IMR-90 (cell line): ENCODE measurements at regions not wholly inside any gene's neighbourhood (a gene's known extent, or its start where the extent isn't known, plus 50 kb on each side); places are given as distances from the start of the nearest gene placed in this dataset.

ENCODE experiments used
- ATAC-seq: fragments of 200-7000 bp; cut with Tn5 transposase; 2 replicates; pipeline ENCODE4 v1.9.1; 2020; ENCODE audit warnings: low read depth, mild to moderate bottlenecking, moderate library complexity
- BruUV-seq: library from RNA; stranded (reverse); fragments of 400-500 nt; replicated peaks from 2 replicates; lab custom pipeline; 2021; lab: Mats Ljungman, UMichigan
- CTCF ChIA-PET: fragments of 300-600 bp; formaldehyde crosslinking; extraction: SDS; loops from one replicate; lab custom pipeline; 2021; ENCODE audit warnings: antibody characterized with exemption; lab: Yijun Ruan, JAX
- POLR2A ChIA-PET: fragments of 300-600 bp; sonication (Branson Sonifier 250); formaldehyde crosslinking; loops from one replicate; lab custom pipeline; 2022; ENCODE audit warnings: antibody characterized with exemption; ENCODE audit not compliant: unreplicated experiment; lab: Charles Lee
- DNase-seq: peaks from one replicate; pipeline ENCODE4 v3.0.0; 2013
- H2AFZ ChIP-seq: replicated peaks from 2 replicates; pipeline ENCODE3; 2013; ENCODE audit warnings: low read length, mild to moderate bottlenecking; ENCODE audit not compliant: poor library complexity
- H2AK5ac ChIP-seq: 2 replicates; pipeline ENCODE4 v1.6.1; 2013; ENCODE audit warnings: low read depth, low read length, inconsistent platforms
- H2AK9ac ChIP-seq: replicated peaks from 2 replicates; pipeline ENCODE3; 2013; ENCODE audit warnings: mild to moderate bottlenecking, low read depth, low read length, moderate library complexity; ENCODE audit not compliant: poor library complexity
- H2BK120ac ChIP-seq: 2 replicates; pipeline ENCODE4 v1.6.1; 2013; ENCODE audit warnings: low read depth, low read length, inconsistent platforms
- H2BK15ac ChIP-seq: 3 replicates; pipeline ENCODE4 v1.6.1; 2013; ENCODE audit warnings: low read depth, low read length, inconsistent platforms
- H2BK20ac ChIP-seq: 2 replicates; pipeline ENCODE4 v1.6.1; 2013; ENCODE audit warnings: low read depth, mild to moderate bottlenecking, inconsistent platforms, low read length, moderate library complexity
- H2BK5ac ChIP-seq: 2 replicates; pipeline ENCODE4 v1.6.1; 2013; ENCODE audit warnings: mild to moderate bottlenecking, low read depth, low read length, inconsistent platforms; ENCODE audit not compliant: poor library complexity, severe bottlenecking
- H3K14ac ChIP-seq: replicated peaks from 2 replicates; pipeline ENCODE4 v1.6.1; 2013; ENCODE audit warnings: low read depth, low read length, inconsistent platforms
- H3K18ac ChIP-seq: 2 replicates; pipeline ENCODE4 v1.6.1; 2013; ENCODE audit warnings: low read depth, low read length, control low read depth
- H3K23ac ChIP-seq: 2 replicates; pipeline ENCODE4 v1.6.1; 2013; ENCODE audit warnings: low read depth, low read length, inconsistent platforms
- H3K27ac ChIP-seq: 2 replicates; pipeline ENCODE4 v1.5.1; 2013; ENCODE audit warnings: mild to moderate bottlenecking, control low read depth, low read length; ENCODE audit not compliant: insufficient read depth
- H3K27me3 ChIP-seq: 2 replicates; pipeline ENCODE4 v1.6.1; 2013; ENCODE audit warnings: low read length; ENCODE audit not compliant: control insufficient read depth, insufficient read depth
- H3K36me3 ChIP-seq: 2 replicates; pipeline ENCODE4 v1.6.1; 2013; ENCODE audit warnings: low read length, mixed read lengths; ENCODE audit not compliant: control insufficient read depth, insufficient read depth
- H3K4ac ChIP-seq: 2 replicates; pipeline ENCODE4 v1.6.1; 2013; ENCODE audit warnings: low read depth, low read length, inconsistent platforms
- H3K4me1 ChIP-seq: 2 replicates; pipeline ENCODE4 v1.6.1; 2013; ENCODE audit warnings: low read length, mixed read lengths; ENCODE audit not compliant: control insufficient read depth, insufficient read depth
- H3K4me2 ChIP-seq: 2 replicates; pipeline ENCODE4 v1.6.1; 2013; ENCODE audit warnings: low read depth, mild to moderate bottlenecking, control low read depth, low read length, moderate library complexity
- H3K4me3 ChIP-seq: 2 replicates; pipeline ENCODE4 v1.5.1; 2013; ENCODE audit warnings: low read depth, mild to moderate bottlenecking, control low read depth, low read length, moderate library complexity; ENCODE audit not compliant: insufficient read depth
- H3K56ac ChIP-seq: 2 replicates; pipeline ENCODE4 v1.6.1; 2013; ENCODE audit warnings: low read length, inconsistent platforms; ENCODE audit not compliant: insufficient read depth; ENCODE audit errors: extremely low read depth
- H3K79me1 ChIP-seq, 2 experiments: 2 replicates each; pipeline ENCODE4 v1.6.1; 2013; ENCODE audit warnings: low read length in 2 of 2, inconsistent platforms in 1 of 2, low read depth in 1 of 2
- H3K9ac ChIP-seq: 2 replicates; pipeline ENCODE4 v1.6.1; 2013; ENCODE audit warnings: low read depth, low read length, control low read depth
- H3K9me1 ChIP-seq: 2 replicates; pipeline ENCODE4 v1.6.1; 2013; ENCODE audit warnings: low read length, inconsistent platforms; ENCODE audit not compliant: insufficient read depth
- H3K9me3 ChIP-seq: 2 replicates; pipeline ENCODE4 v1.6.1; 2013; ENCODE audit warnings: low read length; ENCODE audit not compliant: control insufficient read depth, insufficient read depth
- H4K20me1 ChIP-seq: 2 replicates; pipeline ENCODE4 v1.6.1; 2013; ENCODE audit warnings: low read length, inconsistent platforms; ENCODE audit not compliant: insufficient read depth
- H4K5ac ChIP-seq: 2 replicates; pipeline ENCODE4 v1.6.1; 2013; ENCODE audit warnings: mild to moderate bottlenecking, low read depth, low read length, control low read depth
- H4K8ac ChIP-seq, 2 experiments: 2 replicates each; pipeline ENCODE4 v1.6.1; 2013; ENCODE audit warnings: low read depth in 2 of 2, low read length in 2 of 2, control low read depth in 1 of 2, inconsistent platforms in 1 of 2
- H4K91ac ChIP-seq: 2 replicates; pipeline ENCODE4 v1.6.1; 2013; ENCODE audit warnings: low read depth, low read length, inconsistent platforms; ENCODE audit not compliant: insufficient read depth
- BHLHE40 ChIP-seq: fragments of 150-350 bp; IDR thresholded peaks from 2 replicates; pipeline ENCODE4 v1.6.1; 2016; ENCODE audit warnings: mild to moderate bottlenecking, low read depth, low read length
- CHD1 ChIP-seq: IDR thresholded peaks from 2 replicates; pipeline ENCODE4 v1.6.1; 2012; ENCODE audit warnings: low read depth, low read length, improper control_type of control experiment
- ELK1 ChIP-seq: fragments of 150-350 bp; IDR thresholded peaks from 2 replicates; pipeline ENCODE4 v1.6.1; 2016; ENCODE audit warnings: low read depth, mild to moderate bottlenecking, low read length, moderate library complexity, borderline replicate concordance
- MXI1 ChIP-seq: IDR thresholded peaks from 2 replicates; pipeline ENCODE4 v1.6.1; 2012; ENCODE audit warnings: low read depth, mild to moderate bottlenecking, low read length, moderate library complexity, borderline replicate concordance
- NFE2L2 ChIP-seq: fragments of 150-350 bp; IDR thresholded peaks from 2 replicates; pipeline ENCODE4 v1.6.1; 2016; ENCODE audit warnings: low read depth, mild to moderate bottlenecking, low read length
- POLR2A ChIP-seq: IDR thresholded peaks from 2 replicates; pipeline ENCODE4 v1.6.1; 2012; ENCODE audit warnings: mild to moderate bottlenecking, low read depth, low read length
- SMC3 ChIP-seq: fragments of 150-350 bp; IDR thresholded peaks from 2 replicates; pipeline ENCODE4 v1.6.1; 2016; ENCODE audit warnings: low read depth, mild to moderate bottlenecking, antibody characterized with exemption, low read length, moderate library complexity
- USF2 ChIP-seq: fragments of 150-350 bp; IDR thresholded peaks from 2 replicates; pipeline ENCODE4 v1.6.1; 2017; ENCODE audit warnings: mild to moderate bottlenecking, antibody characterized with exemption, low read length, low read depth
- WGBS, 2 experiments: methylation state at CpG; one replicate each; pipeline versions ENCODE4 v1.1.5 to v1.1.7; 2013; ENCODE audit warnings: missing lambda C conversion rate in 2 of 2; ENCODE audit not compliant: insufficient read length in 1 of 2; ENCODE audit errors: extremely low coverage in 2 of 2; 5-methylcytosine and 5-hydroxymethylcytosine counted together
- dilution Hi-C: fragments of 300-500 bp; cut with HindIII; formaldehyde crosslinking; loops from one replicate; pipeline ENCODE4 v1.14.3; 2018; ENCODE audit warnings: low sequenced_read_pairs; ENCODE audit not compliant: unreplicated experiment
- in situ Hi-C: fragments of 300-500 bp; cut with MboI; formaldehyde crosslinking; loops from 3 replicates; pipeline ENCODE4 v1.14.3; 2019; ENCODE audit warnings: low sequenced_read_pairs, inconsistent platforms, mixed read lengths
- intact Hi-C: fragments of 100-400 bp; cut with micrococcal nuclease; formaldehyde crosslinking; loops from 2 replicates; pipeline ENCODE4 v1.10.0; 2022

- no CpG with 5 or more reads among the region's 2 CpGs for WGBS, 2 experiments
- Histone ChIP-seq H3K14ac (no peak overlapping the region), H2AK5ac (no peak overlapping the region), H3K18ac (no peak overlapping the region), H3K27me3 (no peaks in the 10 kb centered on the region), H3K4ac (no peak overlapping the region), H2BK120ac (no peak overlapping the region), H3K23ac (no peak overlapping the region), H2BK15ac (no peak overlapping the region), H4K5ac (no peak overlapping the region), H4K91ac (no peak overlapping the region), H3K4me1 (no peaks in the 10 kb centered on the region), H2AFZ (no peak overlapping the region), H4K20me1 (no peaks in the 10 kb centered on the region), H3K9ac (no peak overlapping the region), H4K8ac (no peak overlapping the region), H3K9me1 (no peaks in the 10 kb centered on the region), H3K4me2 (no peak overlapping the region), H3K9me3 (no peaks in the 10 kb centered on the region), H2BK5ac (no peak overlapping the region), H2AK9ac (no peak overlapping the region), H3K56ac (no peak overlapping the region), H3K36me3 (no peaks in the 10 kb centered on the region), H2BK20ac (no peak overlapping the region), H3K79me1 (no peaks in the 10 kb centered on the region), H3K4me3 (no peak overlapping the region), H3K27ac (no peak overlapping the region)
- no TSS peak for BruUV-seq
- dilution Hi-C loops (no loop called here), in situ Hi-C loops (no loop called here), intact Hi-C loops (no loop called here)
- no peak for TF ChIP-seq SMC3
- no peak for TF ChIP-seq BHLHE40
- TF ChIP-seq POLR2A: no peak
- no peak for TF ChIP-seq MXI1
- TF ChIP-seq CHD1: no peak
- no peak for TF ChIP-seq ELK1
- no peak for TF ChIP-seq NFE2L2
- no peak for TF ChIP-seq USF2
- POLR2A ChIA-PET: no interaction called here
- CTCF ChIA-PET: no interaction called here
- ATAC-seq: no peak
- DNase-seq: no peak
Observed at GRCh38 chrX:126695375-126695896, 124.1 kb upstream of the PRR32 start.
